ENCODE measurements at regions not wholly inside any gene's neighbourhood (a gene's known extent, or its start where the extent isn't known, plus 50 kb on each side); places are given as distances from the start of the nearest gene placed in this dataset.

DNA sequence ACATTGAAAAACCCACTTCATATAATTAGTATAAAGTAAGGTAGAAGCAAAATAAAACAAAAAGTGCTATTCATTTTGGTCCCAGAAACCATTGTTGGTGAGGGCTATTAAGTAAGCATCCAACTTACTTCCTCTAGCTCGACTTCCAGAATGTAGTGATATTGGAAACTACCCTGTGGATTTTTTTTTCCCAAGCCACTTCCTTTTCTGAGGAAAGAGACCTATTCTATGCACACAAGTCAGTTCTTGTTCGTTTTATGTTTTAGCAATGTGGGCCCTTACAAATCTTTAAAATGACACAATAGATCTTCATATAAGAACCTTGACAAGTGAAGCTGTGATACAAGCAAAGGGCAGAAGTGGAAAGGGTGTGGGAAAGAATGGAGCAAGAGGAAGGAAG lies 402.0 kb upstream of the TBL1XR1 start:
- Histone ChIP-seq H3K27me3 (ENCODE audit: control insufficient read depth in 1 of 2, insufficient read depth in 2 of 2, low read length in 2 of 2) (no peaks in the 10 kb centered on the region), H3K4me3 (ENCODE audit: low read depth in 1 of 2, low read length in 2 of 2) (no peak overlapping the region), H3K27ac (ENCODE audit: low read depth, low read length) (no peak overlapping the region), H3K9ac (ENCODE audit: low read depth in 1 of 2, low read length in 2 of 2) (no peak overlapping the region), H3K36me3 (ENCODE audit: control insufficient read depth in 1 of 2, insufficient read depth in 2 of 2, low read length in 2 of 2) (no peaks in the 10 kb centered on the region), H3K9me3 (ENCODE audit: control insufficient read depth in 1 of 2, low read length in 2 of 2) (no peaks in the 10 kb centered on the region), H3K4me1 (ENCODE audit: control insufficient read depth in 1 of 2, insufficient read depth in 2 of 2, low read length in 2 of 2) (peaks cover 21 to 51% of the 10 kb centered on the region in 2 donors)

- Histone ChIP-seq H3K9ac (ENCODE audit: low read depth in 1 of 2, low read length in 2 of 2) (no peak overlapping the region), H3K9me3 (ENCODE audit: control insufficient read depth in 1 of 2, low read length in 2 of 2) (no peaks in the 10 kb centered on the region), H3K27me3 (ENCODE audit: control insufficient read depth in 1 of 2, insufficient read depth in 2 of 2, low read length in 2 of 2) (no peaks in the 10 kb centered on the region), H3K36me3 (ENCODE audit: control insufficient read depth in 1 of 2, insufficient read depth in 2 of 2, low read length in 2 of 2) (no peaks in the 10 kb centered on the region), H3K27ac (ENCODE audit: low read depth, low read length) (no peak overlapping the region), H3K4me1 (ENCODE audit: control insufficient read depth in 1 of 2, insufficient read depth in 2 of 2, low read length in 2 of 2) (peaks cover 21 to 51% of the 10 kb centered on the region in 2 donors), H3K4me3 (ENCODE audit: low read depth in 1 of 2, low read length in 2 of 2) (no peak overlapping the region)
Measured at GRCh38 chr3:177599837-177600236, 402.6 kb upstream of the TBL1XR1 start.

GRCh38 chr3:177600411-177600810 lies 403.1 kb upstream of the TBL1XR1 start:
- Histone ChIP-seq H3K36me3 (ENCODE audit: control insufficient read depth in 1 of 2, insufficient read depth in 2 of 2, low read length in 2 of 2) (no peaks in the 10 kb centered on the region), H3K9ac (ENCODE audit: low read depth in 1 of 2, low read length in 2 of 2) (no peak overlapping the region), H3K4me3 (ENCODE audit: low read depth in 1 of 2, low read length in 2 of 2) (no peak overlapping the region), H3K27me3 (ENCODE audit: control insufficient read depth in 1 of 2, insufficient read depth in 2 of 2, low read length in 2 of 2) (no peaks in the 10 kb centered on the region), H3K27ac (ENCODE audit: low read depth, low read length) (no peak overlapping the region), H3K4me1 (ENCODE audit: control insufficient read depth in 1 of 2, insufficient read depth in 2 of 2, low read length in 2 of 2) (peaks cover 21 to 51% of the 10 kb centered on the region in 2 donors), H3K9me3 (ENCODE audit: control insufficient read depth in 1 of 2, low read length in 2 of 2) (no peaks in the 10 kb centered on the region)

DNA sequence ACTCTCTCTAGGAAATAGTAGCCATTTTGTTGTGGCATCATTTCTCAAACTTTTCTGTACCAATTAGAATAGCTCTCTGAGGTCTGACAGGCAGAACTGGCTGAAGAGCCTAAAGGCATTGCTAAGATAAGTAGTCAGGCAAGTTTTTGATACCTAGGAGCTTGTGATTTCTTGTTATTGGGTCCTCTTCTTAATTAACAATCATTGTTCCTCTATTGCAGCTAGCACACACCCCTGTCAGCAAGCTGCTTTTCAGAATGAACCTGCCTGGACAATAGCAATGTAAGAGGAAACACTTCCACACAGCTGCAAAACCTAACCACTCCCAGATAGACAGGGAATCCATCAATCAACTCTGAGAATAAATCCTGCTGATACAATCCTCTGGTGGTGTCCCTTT lies 403.9 kb upstream of the TBL1XR1 start:
- Histone ChIP-seq H3K9me3 (ENCODE audit: control insufficient read depth in 1 of 2, low read length in 2 of 2) (no peaks in the 10 kb centered on the region), H3K36me3 (ENCODE audit: control insufficient read depth in 1 of 2, insufficient read depth in 2 of 2, low read length in 2 of 2) (no peaks in the 10 kb centered on the region), H3K27ac (ENCODE audit: low read depth, low read length) (no peak overlapping the region), H3K27me3 (ENCODE audit: control insufficient read depth in 1 of 2, insufficient read depth in 2 of 2, low read length in 2 of 2) (no peaks in the 10 kb centered on the region), H3K4me1 (ENCODE audit: control insufficient read depth in 1 of 2, insufficient read depth in 2 of 2, low read length in 2 of 2) (peaks cover 21 to 44% of the 10 kb centered on the region in 2 donors), H3K9ac (ENCODE audit: low read depth in 1 of 2, low read length in 2 of 2) (no peak overlapping the region), H3K4me3 (ENCODE audit: low read depth in 1 of 2, low read length in 2 of 2) (no peak overlapping the region)

GRCh38 chr3:177602601-177603147 lies 405.4 kb upstream of the TBL1XR1 start:
- Histone ChIP-seq H3K27me3 (ENCODE audit: control insufficient read depth in 1 of 2, insufficient read depth in 2 of 2, low read length in 2 of 2) (no peaks in the 10 kb centered on the region), H3K4me3 (ENCODE audit: low read depth in 1 of 2, low read length in 2 of 2) (no peak overlapping the region), H3K4me1 (ENCODE audit: control insufficient read depth in 1 of 2, insufficient read depth in 2 of 2, low read length in 2 of 2) (peaks cover 9 to 29% of the 10 kb centered on the region in 2 donors), H3K27ac (ENCODE audit: low read depth, low read length) (no peak overlapping the region), H3K9me3 (ENCODE audit: control insufficient read depth in 1 of 2, low read length in 2 of 2) (no peaks in the 10 kb centered on the region), H3K9ac (ENCODE audit: low read depth in 1 of 2, low read length in 2 of 2) (no peak overlapping the region), H3K36me3 (ENCODE audit: control insufficient read depth in 1 of 2, insufficient read depth in 2 of 2, low read length in 2 of 2) (no peaks in the 10 kb centered on the region)

DNA sequence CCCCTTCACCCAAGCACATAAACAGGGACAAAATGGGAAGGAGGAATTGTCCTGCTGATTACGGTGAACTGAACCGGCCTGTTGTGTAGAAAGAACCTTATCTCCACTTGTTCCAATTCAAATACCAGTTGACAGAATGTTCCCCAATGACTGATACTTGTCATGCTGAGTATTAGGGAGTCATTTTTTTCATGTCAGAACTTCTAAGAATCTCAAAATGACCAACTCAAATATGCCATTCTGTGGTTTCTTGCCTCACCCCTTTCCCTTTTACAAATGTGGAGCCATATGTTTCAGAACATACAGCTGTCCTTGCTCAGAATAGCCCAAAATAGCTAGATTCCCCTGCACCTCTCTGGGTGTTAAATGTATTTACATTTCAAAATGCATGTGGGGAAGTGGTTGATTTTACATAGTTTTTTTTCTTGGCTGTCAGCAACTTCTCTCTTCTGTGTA lies 405.9 kb upstream of the TBL1XR1 start:
- Histone ChIP-seq H3K27me3 (ENCODE audit: control insufficient read depth in 1 of 2, insufficient read depth in 2 of 2, low read length in 2 of 2) (no peaks in the 10 kb centered on the region), H3K4me1 (ENCODE audit: control insufficient read depth in 1 of 2, insufficient read depth in 2 of 2, low read length in 2 of 2) (peaks cover 4 to 24% of the 10 kb centered on the region in 2 donors), H3K4me3 (ENCODE audit: low read depth in 1 of 2, low read length in 2 of 2) (no peak overlapping the region), H3K27ac (ENCODE audit: low read depth, low read length) (no peak overlapping the region), H3K9ac (ENCODE audit: low read depth in 1 of 2, low read length in 2 of 2) (no peak overlapping the region), H3K36me3 (ENCODE audit: control insufficient read depth in 1 of 2, insufficient read depth in 2 of 2, low read length in 2 of 2) (no peaks in the 10 kb centered on the region), H3K9me3 (ENCODE audit: control insufficient read depth in 1 of 2, low read length in 2 of 2) (no peaks in the 10 kb centered on the region)

DNA sequence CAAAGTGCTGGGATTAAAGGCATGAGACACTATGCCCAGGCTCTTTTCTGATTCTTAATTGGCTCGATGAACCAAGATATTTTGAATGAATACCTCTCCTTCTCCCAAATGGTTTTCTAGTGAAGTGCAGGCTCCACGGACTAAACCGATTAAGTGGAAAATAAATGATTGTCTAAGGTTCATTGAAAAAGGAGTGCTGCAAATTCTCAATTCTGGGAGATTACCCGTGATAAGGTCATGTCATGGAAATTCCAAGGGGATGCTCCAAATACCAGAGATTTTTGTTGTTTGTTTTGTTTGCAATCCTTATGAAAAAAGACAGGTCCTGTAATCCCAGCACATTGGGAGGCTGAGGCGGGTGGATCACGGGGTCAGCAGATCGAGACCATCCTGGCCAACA lies 406.9 kb upstream of the TBL1XR1 start:
- H3K27me3 ChIP-seq (ENCODE audit: control insufficient read depth in 1 of 2, insufficient read depth in 2 of 2, low read length in 2 of 2) = no peaks in the 10 kb centered on the region
- peaks cover 0 to 19% of the 10 kb centered on the region in 2 donors for H3K4me1 ChIP-seq (ENCODE audit: control insufficient read depth in 1 of 2, insufficient read depth in 2 of 2, low read length in 2 of 2)
- H3K36me3 ChIP-seq (ENCODE audit: control insufficient read depth in 1 of 2, insufficient read depth in 2 of 2, low read length in 2 of 2) = no peaks in the 10 kb centered on the region
- no peaks in the 10 kb centered on the region for H3K9me3 ChIP-seq (ENCODE audit: control insufficient read depth in 1 of 2, low read length in 2 of 2)
- no peak overlapping the region for H3K9ac ChIP-seq (ENCODE audit: low read depth in 1 of 2, low read length in 2 of 2)
- H3K27ac ChIP-seq (ENCODE audit: low read depth, low read length) = no peak overlapping the region
- H3K4me3 ChIP-seq (ENCODE audit: low read depth in 1 of 2, low read length in 2 of 2) = no peak overlapping the region

- H3K27ac ChIP-seq (ENCODE audit: low read depth, low read length) = no peak overlapping the region
Measured at GRCh38 chr3:177606891-177607290, 409.6 kb upstream of the TBL1XR1 start.

DNA sequence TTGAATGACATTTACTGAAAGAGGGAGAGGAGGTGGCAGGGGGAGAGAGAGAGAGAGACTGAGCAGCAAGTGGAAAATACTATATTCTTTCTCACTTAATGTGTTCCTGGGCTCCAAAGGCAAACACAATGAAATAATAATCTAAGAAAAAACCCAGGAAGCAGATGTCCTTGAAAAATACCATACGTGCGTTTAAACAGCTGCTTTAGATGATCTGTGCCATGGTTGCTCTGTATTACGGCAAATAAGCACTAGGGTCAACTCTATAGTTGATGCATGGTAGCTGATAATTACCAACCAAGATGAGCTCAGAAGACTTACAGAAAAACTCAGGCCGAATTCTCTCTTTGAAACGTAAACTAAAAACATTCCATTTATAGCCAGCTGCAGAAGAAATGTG lies 410.3 kb upstream of the TBL1XR1 start:
- H3K36me3 ChIP-seq (ENCODE audit: control insufficient read depth in 1 of 2, insufficient read depth in 2 of 2, low read length in 2 of 2) = no peaks in the 10 kb centered on the region
- H3K27ac ChIP-seq (ENCODE audit: low read depth, low read length) = no peak overlapping the region
- peaks cover 19 to 26% of the 10 kb centered on the region in 2 donors for H3K4me1 ChIP-seq (ENCODE audit: control insufficient read depth in 1 of 2, insufficient read depth in 2 of 2, low read length in 2 of 2)
- no peaks in the 10 kb centered on the region for H3K9me3 ChIP-seq (ENCODE audit: control insufficient read depth in 1 of 2, low read length in 2 of 2)
- no peak overlapping the region for H3K9ac ChIP-seq (ENCODE audit: low read depth in 1 of 2, low read length in 2 of 2)
- H3K27me3 ChIP-seq (ENCODE audit: control insufficient read depth in 1 of 2, insufficient read depth in 2 of 2, low read length in 2 of 2) = no peaks in the 10 kb centered on the region
- no peak overlapping the region for H3K4me3 ChIP-seq (ENCODE audit: low read depth in 1 of 2, low read length in 2 of 2)

More at GRCh38 chr3:177606891-177607290, 409.6 kb upstream of the TBL1XR1 start:
- no peak overlapping the region for H3K9ac ChIP-seq (ENCODE audit: low read depth in 1 of 2, low read length in 2 of 2)
- no peaks in the 10 kb centered on the region for H3K9me3 ChIP-seq (ENCODE audit: control insufficient read depth in 1 of 2, low read length in 2 of 2)
- no peaks in the 10 kb centered on the region for H3K27me3 ChIP-seq (ENCODE audit: control insufficient read depth in 1 of 2, insufficient read depth in 2 of 2, low read length in 2 of 2)
- no peaks in the 10 kb centered on the region for H3K36me3 ChIP-seq (ENCODE audit: control insufficient read depth in 1 of 2, insufficient read depth in 2 of 2, low read length in 2 of 2)
- H3K4me1 ChIP-seq (ENCODE audit: control insufficient read depth in 1 of 2, insufficient read depth in 2 of 2, low read length in 2 of 2) = peaks cover 18 to 32% of the 10 kb centered on the region in 2 donors
- H3K4me3 ChIP-seq (ENCODE audit: low read depth in 1 of 2, low read length in 2 of 2) = no peak overlapping the region

GRCh38 chr3:177608443-177608842 lies 411.2 kb upstream of the TBL1XR1 start:
- Histone ChIP-seq H3K27ac (ENCODE audit: low read depth, low read length) (no peak overlapping the region), H3K27me3 (ENCODE audit: control insufficient read depth in 1 of 2, insufficient read depth in 2 of 2, low read length in 2 of 2) (no peaks in the 10 kb centered on the region), H3K9ac (ENCODE audit: low read depth in 1 of 2, low read length in 2 of 2) (no peak overlapping the region), H3K4me3 (ENCODE audit: low read depth in 1 of 2, low read length in 2 of 2) (no peak overlapping the region), H3K36me3 (ENCODE audit: control insufficient read depth in 1 of 2, insufficient read depth in 2 of 2, low read length in 2 of 2) (no peaks in the 10 kb centered on the region), H3K9me3 (ENCODE audit: control insufficient read depth in 1 of 2, low read length in 2 of 2) (no peaks in the 10 kb centered on the region), H3K4me1 (ENCODE audit: control insufficient read depth in 1 of 2, insufficient read depth in 2 of 2, low read length in 2 of 2) (peaks cover 17 to 19% of the 10 kb centered on the region in 2 donors)

DNA sequence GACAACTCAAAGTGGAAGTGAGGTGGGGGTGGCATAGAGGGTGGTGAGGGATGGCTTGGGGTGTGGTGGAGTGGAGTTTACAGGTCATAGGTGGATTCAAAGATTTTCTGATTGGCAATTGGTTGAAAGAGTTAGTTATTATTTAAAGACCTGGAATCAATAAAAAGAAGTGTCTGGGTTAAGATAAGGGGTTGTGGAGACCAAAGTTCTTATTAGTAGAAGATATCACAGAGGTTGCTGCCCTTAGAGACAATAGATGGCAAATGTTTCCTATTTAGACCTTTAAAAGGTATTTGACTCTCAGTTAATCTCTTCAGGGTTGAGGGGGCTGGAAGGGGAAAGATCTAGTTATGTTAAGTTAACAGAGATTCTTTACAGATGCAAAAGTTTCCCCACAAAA lies 412.3 kb upstream of the TBL1XR1 start:
- H3K27me3 ChIP-seq (ENCODE audit: control insufficient read depth in 1 of 2, insufficient read depth in 2 of 2, low read length in 2 of 2) = no peaks in the 10 kb centered on the region
- H3K9me3 ChIP-seq (ENCODE audit: control insufficient read depth in 1 of 2, low read length in 2 of 2) = no peaks in the 10 kb centered on the region
- H3K9ac ChIP-seq (ENCODE audit: low read depth in 1 of 2, low read length in 2 of 2) = no peak overlapping the region
- H3K4me3 ChIP-seq (ENCODE audit: low read depth in 1 of 2, low read length in 2 of 2) = no peak overlapping the region
- H3K4me1 ChIP-seq (ENCODE audit: control insufficient read depth in 1 of 2, insufficient read depth in 2 of 2, low read length in 2 of 2) = peaks cover 14 to 19% of the 10 kb centered on the region in 2 donors
- H3K27ac ChIP-seq (ENCODE audit: low read depth, low read length) = no peak overlapping the region
- no peaks in the 10 kb centered on the region for H3K36me3 ChIP-seq (ENCODE audit: control insufficient read depth in 1 of 2, insufficient read depth in 2 of 2, low read length in 2 of 2)

Data from duodenal mucosa (tissue), 2 donors.